Suprapubic skin (tissue), 4 donors: ENCODE measurements at regions not wholly inside any gene's neighbourhood (a gene's known extent, or its start where the extent isn't known, plus 50 kb on each side); places are given as distances from the start of the nearest gene placed in this dataset.

Experiments
- DNase-seq, 2 donors: peaks; one replicate each; pipeline ENCODE4 v3.0.0-alpha.2; 2019; ENCODE audit warnings: low spot score in 2 of 2
- H3K27ac ChIP-seq: fragments of 200-600 bp; sonication (generic); one replicate; pipeline ENCODE4 v1.5.1; 2019
- H3K27me3 ChIP-seq: fragments of 200-600 bp; sonication (generic); one replicate; pipeline ENCODE4 v1.5.1; 2019
- H3K36me3 ChIP-seq: fragments of 200-600 bp; sonication (generic); one replicate; pipeline ENCODE4 v1.5.1; 2019
- H3K4me1 ChIP-seq: fragments of 200-600 bp; sonication (generic); one replicate; pipeline ENCODE4 v1.5.1; 2019
- H3K4me3 ChIP-seq: fragments of 200-600 bp; sonication (generic); one replicate; pipeline ENCODE4 v1.5.1; 2019; ENCODE audit warnings: mild to moderate bottlenecking
- H3K9me3 ChIP-seq: fragments of 200-600 bp; sonication (generic); one replicate; pipeline ENCODE4 v1.5.1; 2019
- EP300 ChIP-seq: sonication (generic); formaldehyde crosslinking; IDR thresholded peaks from one replicate; pipeline ENCODE4 v1.6.1; 2017; ENCODE audit warnings: antibody characterized with exemption
- POLR2A ChIP-seq, 2 donors: fragments of 450-650 bp; IDR thresholded peaks; one replicate each; pipeline ENCODE4 v1.6.1; 2017; ENCODE audit warnings: antibody characterized with exemption in 2 of 2, mild to moderate bottlenecking in 2 of 2, moderate library complexity in 2 of 2
- POLR2AphosphoS5 ChIP-seq, 3 donors: sonication (generic); formaldehyde crosslinking; IDR thresholded peaks; one replicate each; pipeline ENCODE4 v1.6.1; 2017; ENCODE audit warnings: antibody characterized with exemption in 3 of 3
- WGBS: methylation state at CpG from one replicate; pipeline ENCODE4 v1.1.5; 2018; 5-methylcytosine and 5-hydroxymethylcytosine counted together
- TF ChIP-seq, protein P1 (sequence below), 2 donors: fragments of 200-600 bp in 1 of 2; fragments of 450-650 bp in 1 of 2; sonication (generic) in 1 of 2; IDR thresholded peaks; one replicate each; pipeline ENCODE4 v1.5.1; 2016 to 2019; ENCODE audit warnings: antibody characterized with exemption in 2 of 2, mild to moderate bottlenecking in 1 of 2, moderate library complexity in 1 of 2

DNA sequence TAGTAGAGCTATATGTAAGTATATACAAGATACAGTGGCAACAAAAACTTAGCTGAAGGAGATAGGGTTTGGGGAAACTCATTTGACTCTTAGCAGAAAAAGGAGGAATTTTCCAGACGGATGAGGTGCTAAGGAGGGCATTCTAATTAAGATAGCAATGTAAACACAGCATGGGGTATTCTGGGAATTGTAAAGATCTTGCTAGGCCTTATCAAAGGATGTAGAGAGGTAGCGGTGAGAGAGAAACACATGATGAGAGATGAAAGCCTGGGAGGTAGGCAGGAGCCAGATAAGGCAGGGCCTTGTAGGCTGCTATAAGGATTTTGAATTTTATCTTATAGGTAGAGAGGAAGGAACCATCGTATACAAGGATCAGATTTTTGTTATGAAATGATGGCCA, 106.6 kb upstream of the KCNN2 start:
- Histone ChIP-seq H3K27ac (no peak overlapping the region), H3K36me3 (no peaks in the 10 kb centered on the region), H3K27me3 (no peaks in the 10 kb centered on the region), H3K9me3 (no peaks in the 10 kb centered on the region), H3K4me3 (no peak overlapping the region), H3K4me1 (no peaks in the 10 kb centered on the region)
- DNase-seq: no peak
- 47% methylated on average over 3 of the region's 3 CpGs for WGBS
- no peak for TF ChIP-seq EP300
- TF ChIP-seq POLR2AphosphoS5 (IDR thresholded peaks at IDR 0.05): no peak
- TF ChIP-seq POLR2A (IDR thresholded peaks at IDR 0.05): no peak
- TF ChIP-seq, protein P1, sequence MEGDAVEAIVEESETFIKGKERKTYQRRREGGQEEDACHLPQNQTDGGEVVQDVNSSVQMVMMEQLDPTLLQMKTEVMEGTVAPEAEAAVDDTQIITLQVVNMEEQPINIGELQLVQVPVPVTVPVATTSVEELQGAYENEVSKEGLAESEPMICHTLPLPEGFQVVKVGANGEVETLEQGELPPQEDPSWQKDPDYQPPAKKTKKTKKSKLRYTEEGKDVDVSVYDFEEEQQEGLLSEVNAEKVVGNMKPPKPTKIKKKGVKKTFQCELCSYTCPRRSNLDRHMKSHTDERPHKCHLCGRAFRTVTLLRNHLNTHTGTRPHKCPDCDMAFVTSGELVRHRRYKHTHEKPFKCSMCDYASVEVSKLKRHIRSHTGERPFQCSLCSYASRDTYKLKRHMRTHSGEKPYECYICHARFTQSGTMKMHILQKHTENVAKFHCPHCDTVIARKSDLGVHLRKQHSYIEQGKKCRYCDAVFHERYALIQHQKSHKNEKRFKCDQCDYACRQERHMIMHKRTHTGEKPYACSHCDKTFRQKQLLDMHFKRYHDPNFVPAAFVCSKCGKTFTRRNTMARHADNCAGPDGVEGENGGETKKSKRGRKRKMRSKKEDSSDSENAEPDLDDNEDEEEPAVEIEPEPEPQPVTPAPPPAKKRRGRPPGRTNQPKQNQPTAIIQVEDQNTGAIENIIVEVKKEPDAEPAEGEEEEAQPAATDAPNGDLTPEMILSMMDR (IDR thresholded peaks at IDR 0.05): no peak

- DNase-seq: no peak
- Histone ChIP-seq H3K27ac (no peak overlapping the region), H3K36me3 (no peaks in the 10 kb centered on the region), H3K4me1 (no peaks in the 10 kb centered on the region), H3K27me3 (no peaks in the 10 kb centered on the region), H3K9me3 (no peaks in the 10 kb centered on the region), H3K4me3 (no peak overlapping the region)
- no peak for TF ChIP-seq POLR2AphosphoS5 (IDR thresholded peaks at IDR 0.05)
- 70% methylated on average over 3 of the region's 3 CpGs for WGBS
Measured at GRCh38 chr5:114261989-114262388, 99.9 kb upstream of the KCNN2 start.

GRCh38 chr5:114265432-114266060, 96.3 kb upstream of the KCNN2 start:
- no peak for DNase-seq
- Histone ChIP-seq H3K9me3 (no peaks in the 10 kb centered on the region), H3K4me1 (no peaks in the 10 kb centered on the region), H3K27me3 (no peaks in the 10 kb centered on the region), H3K27ac (no peak overlapping the region), H3K4me3 (no peak overlapping the region), H3K36me3 (no peaks in the 10 kb centered on the region)
- no peak for TF ChIP-seq EP300
- TF ChIP-seq, protein P1 (IDR thresholded peaks at IDR 0.05): no peak
- TF ChIP-seq POLR2AphosphoS5 (IDR thresholded peaks at IDR 0.05): no peak
- TF ChIP-seq POLR2A (IDR thresholded peaks at IDR 0.05): no peak
- 100% methylated on average over 1 of the region's 2 CpGs for WGBS

DNA sequence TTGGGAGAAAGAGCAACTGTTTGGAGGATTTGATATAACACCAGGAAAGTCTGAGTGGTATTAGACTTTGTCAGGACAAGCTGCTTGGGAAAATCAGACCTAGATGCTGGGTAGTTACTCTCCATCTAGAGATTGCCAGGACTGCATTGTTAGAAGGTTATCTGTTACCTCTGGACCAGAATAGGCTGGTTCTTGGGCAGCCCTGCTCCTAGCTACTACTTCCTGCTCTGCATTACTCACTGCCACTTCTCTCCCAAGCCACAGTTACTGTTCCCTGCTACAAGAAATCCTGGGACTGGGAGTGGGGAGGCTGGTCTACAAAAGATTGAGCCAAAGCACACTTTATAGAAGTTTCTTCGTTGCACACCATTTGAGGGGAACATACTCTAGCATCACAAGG, 95.5 kb upstream of the KCNN2 start:
- no peaks in the 10 kb centered on the region for H3K27me3 ChIP-seq
- no peaks in the 10 kb centered on the region for H3K36me3 ChIP-seq
- no peak for DNase-seq
- no peaks in the 10 kb centered on the region for H3K9me3 ChIP-seq
- no peak overlapping the region for H3K27ac ChIP-seq
- H3K4me1 ChIP-seq: no peaks in the 10 kb centered on the region
- no peak overlapping the region for H3K4me3 ChIP-seq
- WGBS: 82% methylated on average over 1 of the region's 1 CpG
- TF ChIP-seq, protein P1 (IDR thresholded peaks at IDR 0.05): no peak
- no peak for TF ChIP-seq EP300
- TF ChIP-seq POLR2AphosphoS5 (IDR thresholded peaks at IDR 0.05): no peak

- DNase-seq: no peak
- 64% methylated on average over 1 of the region's 1 CpG for WGBS
- Histone ChIP-seq H3K36me3 (no peaks in the 10 kb centered on the region), H3K9me3 (no peaks in the 10 kb centered on the region), H3K4me1 (no peaks in the 10 kb centered on the region), H3K4me3 (no peak overlapping the region), H3K27me3 (no peaks in the 10 kb centered on the region), H3K27ac (no peak overlapping the region)
- TF ChIP-seq, protein P1 (IDR thresholded peaks at IDR 0.05): no peak
- TF ChIP-seq POLR2AphosphoS5 (IDR thresholded peaks at IDR 0.05): no peak
- TF ChIP-seq POLR2A (IDR thresholded peaks at IDR 0.05): no peak
- TF ChIP-seq EP300: no peak
Measured at GRCh38 chr5:114296191-114296590, 65.7 kb upstream of the KCNN2 start.

DNA sequence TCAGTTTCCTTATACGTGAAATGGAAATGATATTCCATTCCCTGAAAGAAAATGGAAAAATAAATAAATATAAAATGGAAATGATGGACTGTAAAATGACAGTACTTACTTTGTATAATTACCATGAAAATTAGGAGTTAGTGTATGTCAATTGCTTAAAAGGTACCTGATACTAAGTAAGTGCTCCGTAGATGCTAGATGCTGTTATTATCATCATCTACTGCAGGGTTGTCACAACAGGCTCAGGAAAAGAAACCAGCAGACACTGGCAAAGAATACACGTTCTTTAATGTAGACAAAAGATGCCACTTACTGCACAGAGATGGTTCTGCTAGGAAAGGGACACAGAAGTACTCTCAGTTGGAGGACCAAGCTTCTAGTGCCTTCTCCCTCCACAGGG, 64.0 kb upstream of the KCNN2 start:
- WGBS: 88% methylated on average over 3 of the region's 3 CpGs
- no peak for DNase-seq
- H3K36me3 ChIP-seq: no peaks in the 10 kb centered on the region
- TF ChIP-seq EP300 (no peak), POLR2AphosphoS5 (IDR thresholded peaks at IDR 0.05) (no peak), POLR2A (IDR thresholded peaks at IDR 0.05) (no peak)
- TF ChIP-seq, protein P1 (IDR thresholded peaks at IDR 0.05): no peak
- H3K27ac ChIP-seq: no peak overlapping the region
- H3K9me3 ChIP-seq: no peaks in the 10 kb centered on the region
- no peaks in the 10 kb centered on the region for H3K27me3 ChIP-seq
- no peaks in the 10 kb centered on the region for H3K4me1 ChIP-seq
- no peak overlapping the region for H3K4me3 ChIP-seq
